ENCODE measurements at regions not wholly inside any gene's neighbourhood (a gene's known extent, or its start where the extent isn't known, plus 50 kb on each side); places are given as distances from the start of the nearest gene placed in this dataset.

GRCh38 chr4:56123051-56123450, 174.3 kb downstream of the CEP135 start:
- WGBS (ENCODE audit: low lambda C conversion rate): 55% methylated on average over 3 of the region's 3 CpGs
- intact Hi-C loops (cut with micrococcal nuclease; ENCODE audit: unreplicated experiment): no loop called here
- no peaks in the 10 kb centered on the region for H3K9me3 ChIP-seq (ENCODE audit: low read length)
- no peak overlapping the region for H3K9ac ChIP-seq (ENCODE audit: insufficient read depth, low read depth, low read length)
- H3K27ac ChIP-seq (ENCODE audit: extremely low read length, insufficient read depth, low read length): no peak overlapping the region
- TF ChIP-seq SKIL (CRISPR knock-in tag; IDR thresholded peaks at IDR 0.05; ENCODE audit: borderline replicate concordance) (no peak), PRDM4 (CRISPR knock-in tag; IDR thresholded peaks at IDR 0.05; ENCODE audit: borderline replicate concordance) (no peak)
- no peak overlapping the region for H3K4me2 ChIP-seq (ENCODE audit: low read depth, low read length)
- no peaks in the 10 kb centered on the region for H3K36me3 ChIP-seq (replicated peaks in 1 of 2; ENCODE audit: control insufficient read depth in 1 of 2, insufficient read depth in 2 of 2, low read length in 2 of 2)
- H3K4me3 ChIP-seq (replicated peaks in 1 of 3; ENCODE audit: insufficient read depth in 1 of 3, low read depth in 2 of 3, low read length in 3 of 3): no peak overlapping the region
- BruUV-seq (replicated peaks): no TSS peak
- H3K27me3 ChIP-seq (ENCODE audit: control insufficient read depth in 1 of 2, insufficient read depth in 2 of 2, low read length in 2 of 2): no peaks in the 10 kb centered on the region
- no peak for ATAC-seq
- in situ Hi-C loops (cut with HindIII; ENCODE audit: extremely low pct_ligation_motif_present, low pct_unique_long_range_greater_than_20kb): no loop called here
- H3K4me1 ChIP-seq (ENCODE audit: insufficient read depth, low read length): no peaks in the 10 kb centered on the region
- no peak for FAIRE-seq
- no peak overlapping the region for H2AFZ ChIP-seq (ENCODE audit: low read length)
- no peaks in the 10 kb centered on the region for H4K20me1 ChIP-seq (ENCODE audit: insufficient read depth, low read length)
- ChIA-PET CTCF (ENCODE audit: low intra/inter-chr PET ratio, low total read pairs) (no interaction called here), POLR2A (no interaction called here)
- no peaks in the 10 kb centered on the region for H3K79me2 ChIP-seq (ENCODE audit: insufficient read depth, low read length)
- no peak for DNase-seq (ENCODE audit: low spot score)

GRCh38 chr4:56118845-56119244, 170.1 kb downstream of the CEP135 start:
- H3K27me3 ChIP-seq (ENCODE audit: control insufficient read depth in 1 of 2, insufficient read depth in 2 of 2, low read length in 2 of 2): no peaks in the 10 kb centered on the region
- no peaks in the 10 kb centered on the region for H3K36me3 ChIP-seq (replicated peaks in 1 of 2; ENCODE audit: control insufficient read depth in 1 of 2, insufficient read depth in 2 of 2, low read length in 2 of 2)
- no peak overlapping the region for H3K4me2 ChIP-seq (ENCODE audit: low read depth, low read length)
- TF ChIP-seq MTF1 (CRISPR knock-in tag; IDR thresholded peaks at IDR 0.05): no peak
- TF ChIP-seq HNF4A (CRISPR knock-in tag; IDR thresholded peaks at IDR 0.05): no peak
- TF ChIP-seq ZSCAN9 (CRISPR knock-in tag; IDR thresholded peaks at IDR 0.05; ENCODE audit: borderline replicate concordance): no peak
- no peak for TF ChIP-seq LRRFIP1 (CRISPR knock-in tag; conservative IDR thresholded peaks at IDR 0.05)
- 93% methylated on average over 2 of the region's 2 CpGs for WGBS (ENCODE audit: low lambda C conversion rate)
- CTCF ChIA-PET (ENCODE audit: low intra/inter-chr PET ratio, low total read pairs): no interaction called here
- no peaks in the 10 kb centered on the region for H3K79me2 ChIP-seq (ENCODE audit: insufficient read depth, low read length)
- no peaks in the 10 kb centered on the region for H3K9me3 ChIP-seq (ENCODE audit: low read length)
- in situ Hi-C loops (cut with HindIII; ENCODE audit: extremely low pct_ligation_motif_present, low pct_unique_long_range_greater_than_20kb): no loop called here
- no peaks in the 10 kb centered on the region for H4K20me1 ChIP-seq (ENCODE audit: insufficient read depth, low read length)
- FAIRE-seq (no peak), ATAC-seq (no peak), DNase-seq (ENCODE audit: low spot score) (no peak)
- H3K4me1 ChIP-seq (ENCODE audit: insufficient read depth, low read length): no peaks in the 10 kb centered on the region
- H2AFZ ChIP-seq (ENCODE audit: low read length): no peak overlapping the region
- no TSS peak for BruUV-seq (replicated peaks)
- POLR2A ChIA-PET: no interaction called here
- H3K27ac ChIP-seq (ENCODE audit: extremely low read length, insufficient read depth, low read length): no peak overlapping the region
- intact Hi-C loops (cut with micrococcal nuclease; ENCODE audit: unreplicated experiment): no loop called here
- H3K9ac ChIP-seq (ENCODE audit: insufficient read depth, low read depth, low read length): no peak overlapping the region
- H3K4me3 ChIP-seq (replicated peaks in 1 of 3; ENCODE audit: insufficient read depth in 1 of 3, low read depth in 2 of 3, low read length in 3 of 3): no peak overlapping the region

All from HepG2 (cell line).